ENCODE measurements at regions not wholly inside any gene's neighbourhood (a gene's known extent, or its start where the extent isn't known, plus 50 kb on each side); places are given as distances from the start of the nearest gene placed in this dataset.

- no peak for DNase-seq (ENCODE audit: low read depth, low spot score)
- H3K9me3 ChIP-seq (ENCODE audit: insufficient read depth, low read length): no peaks in the 10 kb centered on the region
- TF ChIP-seq YY1 (IDR thresholded peaks at IDR 0.05; ENCODE audit: insufficient read depth, insufficient read length) (no peak), ZNF274 (IDR thresholded peaks at IDR 0.05; ENCODE audit: low read depth, low read length) (no peak), SUZ12 (IDR thresholded peaks at IDR 0.05; ENCODE audit: extremely low read depth, insufficient read depth, insufficient read length) (no peak)
Observed at GRCh38 chr13:40261947-40262346, 404.5 kb downstream of the FOXO1 start.

GRCh38 chr13:40269086-40269485, 397.4 kb downstream of the FOXO1 start:
- TF ChIP-seq YY1 (IDR thresholded peaks at IDR 0.05; ENCODE audit: insufficient read depth, insufficient read length) (no peak), ZNF274 (IDR thresholded peaks at IDR 0.05; ENCODE audit: low read depth, low read length) (no peak), SUZ12 (IDR thresholded peaks at IDR 0.05; ENCODE audit: extremely low read depth, insufficient read depth, insufficient read length) (no peak)
- no peak overlapping the region for H3K4me3 ChIP-seq (ENCODE audit: insufficient read length, low read depth)
- no peaks in the 10 kb centered on the region for H3K9me3 ChIP-seq (ENCODE audit: insufficient read depth, low read length)
- H3K27me3 ChIP-seq (ENCODE audit: insufficient read depth, insufficient read length): no peaks in the 10 kb centered on the region
- no peaks in the 10 kb centered on the region for H3K36me3 ChIP-seq (ENCODE audit: insufficient read depth, insufficient read length, low read length)
- no peaks in the 10 kb centered on the region for H3K4me1 ChIP-seq (ENCODE audit: insufficient read depth, insufficient read length)
- no peak for DNase-seq (ENCODE audit: low read depth, low spot score)
- H3K9ac ChIP-seq (ENCODE audit: insufficient read length, low read depth): no peak overlapping the region

More at GRCh38 chr13:40261947-40262346, 404.5 kb downstream of the FOXO1 start:
- no peaks in the 10 kb centered on the region for H3K4me1 ChIP-seq (ENCODE audit: insufficient read depth, insufficient read length)
- H3K36me3 ChIP-seq (ENCODE audit: insufficient read depth, insufficient read length, low read length): no peaks in the 10 kb centered on the region
- H3K27me3 ChIP-seq (ENCODE audit: insufficient read depth, insufficient read length): no peaks in the 10 kb centered on the region
- H3K4me3 ChIP-seq (ENCODE audit: insufficient read length, low read depth): no peak overlapping the region
- no peak overlapping the region for H3K9ac ChIP-seq (ENCODE audit: insufficient read length, low read depth)

GRCh38 chr13:40270726-40271125, 395.7 kb downstream of the FOXO1 start:
- Histone ChIP-seq H3K4me1 (ENCODE audit: insufficient read depth, insufficient read length) (no peaks in the 10 kb centered on the region), H3K4me3 (ENCODE audit: insufficient read length, low read depth) (no peak overlapping the region), H3K36me3 (ENCODE audit: insufficient read depth, insufficient read length, low read length) (no peaks in the 10 kb centered on the region), H3K9me3 (ENCODE audit: insufficient read depth, low read length) (no peaks in the 10 kb centered on the region), H3K9ac (ENCODE audit: insufficient read length, low read depth) (no peak overlapping the region), H3K27me3 (ENCODE audit: insufficient read depth, insufficient read length) (no peaks in the 10 kb centered on the region)
- DNase-seq (ENCODE audit: low read depth, low spot score): no peak
- TF ChIP-seq SUZ12 (IDR thresholded peaks at IDR 0.05; ENCODE audit: extremely low read depth, insufficient read depth, insufficient read length): no peak
- no peak for TF ChIP-seq YY1 (IDR thresholded peaks at IDR 0.05; ENCODE audit: insufficient read depth, insufficient read length)
- TF ChIP-seq ZNF274 (IDR thresholded peaks at IDR 0.05; ENCODE audit: low read depth, low read length): no peak

GRCh38 chr13:40271271-40271885, 395.1 kb downstream of the FOXO1 start:
- H3K36me3 ChIP-seq (ENCODE audit: insufficient read depth, insufficient read length, low read length): no peaks in the 10 kb centered on the region
- no peak for TF ChIP-seq YY1 (IDR thresholded peaks at IDR 0.05; ENCODE audit: insufficient read depth, insufficient read length)
- no peak for TF ChIP-seq SUZ12 (IDR thresholded peaks at IDR 0.05; ENCODE audit: extremely low read depth, insufficient read depth, insufficient read length)
- no peak for TF ChIP-seq ZNF274 (IDR thresholded peaks at IDR 0.05; ENCODE audit: low read depth, low read length)
- no peak for DNase-seq (ENCODE audit: low read depth, low spot score)
- H3K9me3 ChIP-seq (ENCODE audit: insufficient read depth, low read length): no peaks in the 10 kb centered on the region
- no peaks in the 10 kb centered on the region for H3K27me3 ChIP-seq (ENCODE audit: insufficient read depth, insufficient read length)
- no peak overlapping the region for H3K9ac ChIP-seq (ENCODE audit: insufficient read length, low read depth)
- H3K4me3 ChIP-seq (ENCODE audit: insufficient read length, low read depth): no peak overlapping the region
- H3K4me1 ChIP-seq (ENCODE audit: insufficient read depth, insufficient read length): no peaks in the 10 kb centered on the region

GRCh38 chr13:40271931-40272775, 394.3 kb downstream of the FOXO1 start:
- H3K36me3 ChIP-seq (ENCODE audit: insufficient read depth, insufficient read length, low read length): no peaks in the 10 kb centered on the region
- H3K4me1 ChIP-seq (ENCODE audit: insufficient read depth, insufficient read length): no peaks in the 10 kb centered on the region
- no peak overlapping the region for H3K9ac ChIP-seq (ENCODE audit: insufficient read length, low read depth)
- no peaks in the 10 kb centered on the region for H3K9me3 ChIP-seq (ENCODE audit: insufficient read depth, low read length)
- H3K4me3 ChIP-seq (ENCODE audit: insufficient read length, low read depth): no peak overlapping the region
- TF ChIP-seq YY1 (IDR thresholded peaks at IDR 0.05; ENCODE audit: insufficient read depth, insufficient read length) (no peak), ZNF274 (IDR thresholded peaks at IDR 0.05; ENCODE audit: low read depth, low read length) (no peak), SUZ12 (IDR thresholded peaks at IDR 0.05; ENCODE audit: extremely low read depth, insufficient read depth, insufficient read length) (no peak)
- no peak for DNase-seq (ENCODE audit: low read depth, low spot score)
- H3K27me3 ChIP-seq (ENCODE audit: insufficient read depth, insufficient read length): no peaks in the 10 kb centered on the region

GRCh38 chr13:40272776-40273139, 393.7 kb downstream of the FOXO1 start:
- Histone ChIP-seq H3K9me3 (ENCODE audit: insufficient read depth, low read length) (no peaks in the 10 kb centered on the region), H3K36me3 (ENCODE audit: insufficient read depth, insufficient read length, low read length) (no peaks in the 10 kb centered on the region), H3K4me1 (ENCODE audit: insufficient read depth, insufficient read length) (no peaks in the 10 kb centered on the region), H3K4me3 (ENCODE audit: insufficient read length, low read depth) (no peak overlapping the region), H3K27me3 (ENCODE audit: insufficient read depth, insufficient read length) (no peaks in the 10 kb centered on the region), H3K9ac (ENCODE audit: insufficient read length, low read depth) (no peak overlapping the region)
- no peak for DNase-seq (ENCODE audit: low read depth, low spot score)
- no peak for TF ChIP-seq ZNF274 (IDR thresholded peaks at IDR 0.05; ENCODE audit: low read depth, low read length)
- no peak for TF ChIP-seq YY1 (IDR thresholded peaks at IDR 0.05; ENCODE audit: insufficient read depth, insufficient read length)
- TF ChIP-seq SUZ12 (IDR thresholded peaks at IDR 0.05; ENCODE audit: extremely low read depth, insufficient read depth, insufficient read length): no peak

- DNase-seq (ENCODE audit: low read depth, low spot score): no peak
- Histone ChIP-seq H3K4me1 (ENCODE audit: insufficient read depth, insufficient read length) (no peaks in the 10 kb centered on the region), H3K36me3 (ENCODE audit: insufficient read depth, insufficient read length, low read length) (no peaks in the 10 kb centered on the region), H3K9me3 (ENCODE audit: insufficient read depth, low read length) (no peaks in the 10 kb centered on the region), H3K9ac (ENCODE audit: insufficient read length, low read depth) (no peak overlapping the region), H3K4me3 (ENCODE audit: insufficient read length, low read depth) (no peak overlapping the region), H3K27me3 (ENCODE audit: insufficient read depth, insufficient read length) (no peaks in the 10 kb centered on the region)
- TF ChIP-seq SUZ12 (IDR thresholded peaks at IDR 0.05; ENCODE audit: extremely low read depth, insufficient read depth, insufficient read length) (no peak), ZNF274 (IDR thresholded peaks at IDR 0.05; ENCODE audit: low read depth, low read length) (no peak), YY1 (IDR thresholded peaks at IDR 0.05; ENCODE audit: insufficient read depth, insufficient read length) (no peak)
Observed at GRCh38 chr13:40273253-40274025, 393.0 kb downstream of the FOXO1 start.
